ENCODE measurements at regions not wholly inside any gene's neighbourhood (a gene's known extent, or its start where the extent isn't known, plus 50 kb on each side); places are given as distances from the start of the nearest gene placed in this dataset.
A peak's percentile ranks its signal among the peaks of the same experiment; 100 is the strongest.

DNA sequence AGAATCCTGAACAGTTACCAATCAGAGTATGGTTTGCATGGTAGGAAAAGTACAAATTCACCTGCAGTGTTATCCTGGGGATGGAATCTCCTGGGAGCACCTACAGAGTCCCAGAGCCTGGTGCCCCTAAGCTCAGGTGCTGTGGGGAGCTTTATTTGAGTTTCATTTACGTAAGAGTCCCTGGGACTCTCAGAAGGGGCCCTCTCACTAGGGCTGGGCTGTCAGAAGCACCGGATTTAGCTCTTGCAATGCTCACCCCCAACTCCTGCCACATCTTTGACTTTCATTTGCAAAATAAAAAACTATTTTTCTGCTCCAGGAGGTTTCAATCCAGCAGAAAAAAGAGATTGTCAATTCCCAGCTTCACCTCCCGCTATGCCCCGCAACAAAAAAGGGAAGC lies 569.8 kb upstream of the B3GAT1 start:
- ChIA-PET POLR2A (ENCODE audit: partially characterized antibody) (interaction anchor here (1.3 to 1.5 kb wide), 2 partner anchors 9 to 12 kb away, joined by 3 to 5 read pairs; no protein-coding TSS in a partner anchor), CTCF (ENCODE audit: partially characterized antibody) (interaction anchor here (0.6 to 1.7 kb wide), 4 partner anchors 18 to 92 kb away, joined by 3 to 7 read pairs (median 4); no protein-coding TSS in a partner anchor)
- FAIRE-seq: no peak

More for the DNA sequence above, 569.8 kb upstream of the B3GAT1 start:
- H3K9me3 ChIP-seq (ENCODE audit: insufficient read depth in 2 of 2, low read depth in 1 of 2, low read length in 1 of 2): no peaks in the 10 kb centered on the region
- no peak overlapping the region for H2BK120ac ChIP-seq (replicated peaks; ENCODE audit: low read depth, low read length)
- H2BK5ac ChIP-seq (ENCODE audit: low read depth, low read length): no peak overlapping the region
- H2BK12ac ChIP-seq (ENCODE audit: low read depth, low read length): no peak overlapping the region
- H2AFZ ChIP-seq (ENCODE audit: low read length): no peak overlapping the region
- H3K23ac ChIP-seq (ENCODE audit: insufficient read length): no peak overlapping the region
- no peak overlapping the region for H2BK20ac ChIP-seq (ENCODE audit: low read length)
- no peaks in the 10 kb centered on the region for H4K20me1 ChIP-seq (replicated peaks in 1 of 2; ENCODE audit: control insufficient read depth in 1 of 2, insufficient read depth in 2 of 2, low read length in 2 of 2)
- no peak overlapping the region for H4K91ac ChIP-seq (replicated peaks; ENCODE audit: insufficient read length, low read length)
- H3K4ac ChIP-seq (replicated peaks; ENCODE audit: insufficient read length, low read depth, low read length): no peak overlapping the region
- no peak overlapping the region for H3K56ac ChIP-seq (replicated peaks; ENCODE audit: insufficient read length, low read depth, low read length)
- no peak for TF ChIP-seq CHD1 (IDR thresholded peaks at IDR 0.05; ENCODE audit: low read depth, low read length)
- TF ChIP-seq HDAC6 (IDR thresholded peaks at IDR 0.05; ENCODE audit: low read depth, low read length): no peak
- no peak for TF ChIP-seq NRF1 (IDR thresholded peaks at IDR 0.05; ENCODE audit: low read depth, low read length)
- no peak for TF ChIP-seq ASH2L (IDR thresholded peaks at IDR 0.05; ENCODE audit: low read length)
- no peak for TF ChIP-seq RXRA (IDR thresholded peaks at IDR 0.05; ENCODE audit: insufficient read depth, low read depth, low read length)
- TF ChIP-seq BACH1 (IDR thresholded peaks at IDR 0.05; ENCODE audit: low read length): no peak
- no peak for TF ChIP-seq ZNF274 (IDR thresholded peaks at IDR 0.05; ENCODE audit: borderline replicate concordance, extremely low read depth, low read length)
- TF ChIP-seq POLR2AphosphoS5 (IDR thresholded peaks at IDR 0.05; ENCODE audit: low read depth, low read length): no peak
- no peak for TF ChIP-seq PHF8 (conservative IDR thresholded peaks at IDR 0.05; ENCODE audit: low read depth, low read length)
- H4K8ac ChIP-seq (ENCODE audit: extremely low read depth, insufficient read depth, low read length): no peak overlapping the region
- WGBS, 2 experiments (ENCODE audit: extremely low coverage in 1 of 2, insufficient coverage in 1 of 2, insufficient read length in 1 of 2, insufficient replicate concordance in 2 of 2, low coverage in 1 of 2, low lambda C conversion rate in 2 of 2, missing lambda C conversion rate in 1 of 2): 48% methylated on average over 4 of the region's 4 CpGs; no CpG with 5 or more reads in 1 of the 2 experiments
- H3K36me3 ChIP-seq (ENCODE audit: control insufficient read depth in 2 of 4, insufficient read depth in 4 of 4, low read length in 3 of 4): no peaks in the 10 kb centered on the region
- H3K14ac ChIP-seq (ENCODE audit: insufficient read length): no peak overlapping the region
- no peak overlapping the region for H4K5ac ChIP-seq (ENCODE audit: insufficient read length, low read depth, low read length)
- no peak for DNase-seq (ENCODE audit: low read depth in 1 of 2, low spot score in 2 of 2)
- no peaks in the 10 kb centered on the region for H3K79me2 ChIP-seq (ENCODE audit: control insufficient read depth in 1 of 2, insufficient read depth in 2 of 2, low read length in 2 of 2)
- peak overlapping the region in 1 of 2 experiments; percentile 13; a peak in 1 of 4 replicates for H3K4me2 ChIP-seq (ENCODE audit: insufficient read depth in 1 of 2, low read depth in 2 of 2, low read length in 2 of 2)
- no peak overlapping the region for H3K4me3 ChIP-seq (ENCODE audit: extremely low read depth in 1 of 4, insufficient read depth in 2 of 4, low read depth in 3 of 4, low read length in 4 of 4)
- H3K4me1 ChIP-seq (replicated peaks in 1 of 4; ENCODE audit: control insufficient read depth in 3 of 4, insufficient read depth in 4 of 4, low read length in 3 of 4): peaks cover 0 to 6% (median 1%) of the 10 kb centered on the region in 4 experiments; a peak in 2 of 7 replicates
- H3K27me3 ChIP-seq (replicated peaks in 1 of 4; ENCODE audit: control insufficient read depth in 3 of 4, extremely low read depth in 1 of 4, insufficient read depth in 3 of 4, low read length in 3 of 4): no peaks in the 10 kb centered on the region
- no peak overlapping the region for H2BK15ac ChIP-seq (ENCODE audit: low read length)
- no peak overlapping the region for H3K27ac ChIP-seq (ENCODE audit: low read depth, low read length)
- no peaks in the 10 kb centered on the region for H3K79me1 ChIP-seq (ENCODE audit: low read depth, low read length)
- no peak overlapping the region; the same call in 1 of the 2 replicates for H3K18ac ChIP-seq (ENCODE audit: extremely low read depth, low read length)
- H3K9ac ChIP-seq (replicated peaks in 1 of 4; ENCODE audit: extremely low read depth in 1 of 4, low read depth in 3 of 4, low read length in 3 of 4): no peak overlapping the region
- H2AK5ac ChIP-seq (ENCODE audit: low read depth, low read length): no peak overlapping the region
- no peaks in the 10 kb centered on the region for H3K23me2 ChIP-seq (ENCODE audit: low read depth, low read length)
